Endothelial cell of umbilical vein (primary cell): ENCODE measurements at regions not wholly inside any gene's neighbourhood (a gene's known extent, or its start where the extent isn't known, plus 50 kb on each side); places are given as distances from the start of the nearest gene placed in this dataset.

Source experiments
- BruUV-seq: library from RNA; stranded (reverse); fragments of 400-500 nt; replicated peaks from 2 replicates; lab custom pipeline; 2021; lab: Mats Ljungman, UMichigan
- CTCF ChIA-PET: fragments of 300-600, 350-600 bp; sonication (Branson Sonifier 250); formaldehyde crosslinking; loops from one replicate; lab custom pipeline; 2021; ENCODE audit warnings: antibody characterized with exemption, inconsistent platforms; lab: Charles Lee
- POLR2A ChIA-PET: fragments of 300-600, 350-600 bp; sonication (Branson Sonifier 250); formaldehyde crosslinking; loops from one replicate; lab custom pipeline; 2021; ENCODE audit warnings: antibody characterized with exemption, inconsistent platforms; lab: Charles Lee
- DNase-seq: peaks from one replicate; pipeline ENCODE4 v3.0.0-alpha.2; 2011; ENCODE audit warnings: low read depth, low spot score
- FAIRE-seq: peaks from 2 replicates; lab custom pipeline; 2011; peaks lifted over from hg19 to GRCh38; lab: Jason Lieb, UNC
- H2AFZ ChIP-seq: 2 replicates; pipeline ENCODE4 v1.6.0; 2012; ENCODE audit warnings: low read depth, low read length, control low read depth, inconsistent platforms
- H3K27ac ChIP-seq: 2 replicates; pipeline ENCODE4 v1.5.1; 2011; ENCODE audit warnings: low read depth, mild to moderate bottlenecking, control low read depth, low read length, moderate library complexity; ENCODE audit not compliant: insufficient read depth
- H3K27me3 ChIP-seq, 2 experiments: 2 replicates each; pipeline versions ENCODE4 v1.6.0 to v1.6.1; 2011; ENCODE audit warnings: low read length in 2 of 2, mixed read lengths in 1 of 2; ENCODE audit not compliant: control insufficient read depth in 2 of 2, insufficient read depth in 2 of 2
- H3K36me3 ChIP-seq, 2 experiments: 2 replicates in 1 of 2; 3 replicates in 1 of 2; pipeline ENCODE4 v1.5.1; 2011; ENCODE audit warnings: low read length in 2 of 2, mild to moderate bottlenecking in 1 of 2, moderate library complexity in 1 of 2; ENCODE audit not compliant: control insufficient read depth in 2 of 2, insufficient read depth in 2 of 2; ENCODE audit errors: extremely low read depth in 1 of 2
- H3K4me1 ChIP-seq: 3 replicates; pipeline ENCODE4 v1.5.1; 2011; ENCODE audit warnings: mild to moderate bottlenecking, low read length; ENCODE audit not compliant: control insufficient read depth, insufficient read depth; ENCODE audit errors: extremely low read depth
- H3K4me2 ChIP-seq: 2 replicates; pipeline ENCODE4 v1.6.1; 2011; ENCODE audit warnings: low read length, control low read depth, mixed read lengths; ENCODE audit not compliant: insufficient read depth
- H3K4me3 ChIP-seq, 3 experiments: fragments of 200-600 bp in 1 of 3; sonication (generic), shearing (Covaris generic) in 1 of 3; replicated peaks in 1 of 3; 2 replicates each; pipeline ENCODE4 v1.5.1; 2011 to 2016; ENCODE audit warnings: control low read depth in 3 of 3, low read length in 3 of 3, mild to moderate bottlenecking in 2 of 3, inconsistent platforms in 1 of 3, low read depth in 1 of 3, moderate library complexity in 1 of 3; ENCODE audit not compliant: insufficient read depth in 1 of 3
- H3K79me2 ChIP-seq: 2 replicates; pipeline ENCODE4 v1.6.0; 2012; ENCODE audit warnings: low read length, inconsistent platforms; ENCODE audit not compliant: control insufficient read depth, insufficient read depth
- H3K9ac ChIP-seq: replicated peaks from 2 replicates; pipeline ENCODE3; 2011; ENCODE audit warnings: low read length, control low read depth; ENCODE audit not compliant: insufficient read depth; ENCODE audit errors: extremely low read depth
- H3K9me1 ChIP-seq: replicated peaks from 3 replicates; pipeline ENCODE4 v1.6.0; 2011; ENCODE audit warnings: mild to moderate bottlenecking, low read length; ENCODE audit not compliant: control insufficient read depth, insufficient read depth; ENCODE audit errors: extremely low read depth
- H3K9me3 ChIP-seq: replicated peaks from 2 replicates; pipeline ENCODE4 v1.5.1; 2012; ENCODE audit warnings: low read length, inconsistent platforms; ENCODE audit not compliant: control insufficient read depth, insufficient read depth
- H4K20me1 ChIP-seq: replicated peaks from 2 replicates; pipeline ENCODE3; 2011; ENCODE audit warnings: mild to moderate bottlenecking, low read length; ENCODE audit not compliant: control insufficient read depth, insufficient read depth; ENCODE audit errors: extremely low read depth
- CTCF ChIP-seq, 2 donors: IDR thresholded peaks; 1 replicate in 1 of 2; 2 replicates in 1 of 2; pipeline ENCODE4 v1.5.1; 2011; ENCODE audit warnings: low read length in 2 of 2, mild to moderate bottlenecking in 2 of 2, moderate library complexity in 2 of 2, control low read depth in 1 of 2, inconsistent platforms in 1 of 2, low read depth in 1 of 2; ENCODE audit not compliant: insufficient read depth in 1 of 2; ENCODE audit errors: extremely low read depth in 1 of 2
- EZH2 ChIP-seq: IDR thresholded peaks from 2 replicates; pipeline ENCODE4 v1.6.1; 2012; ENCODE audit warnings: borderline replicate concordance, low read depth, mild to moderate bottlenecking, moderate library complexity, low read length, inconsistent platforms; ENCODE audit not compliant: severe bottlenecking
- FOS ChIP-seq: IDR thresholded peaks from 2 replicates; pipeline ENCODE4 v1.6.1; 2011; ENCODE audit warnings: mild to moderate bottlenecking, low read length, moderate library complexity, borderline replicate concordance; ENCODE audit not compliant: insufficient read depth
- JUN ChIP-seq: IDR thresholded peaks from 2 replicates; pipeline ENCODE4 v1.6.1; 2011; ENCODE audit warnings: borderline replicate concordance, low read depth; ENCODE audit not compliant: insufficient read length, insufficient read depth
- MAX ChIP-seq: IDR thresholded peaks from 2 replicates; pipeline ENCODE4 v1.6.1; 2011; ENCODE audit not compliant: insufficient read depth, insufficient read length
- MYC ChIP-seq: IDR thresholded peaks from one replicate; pipeline ENCODE4 v1.6.1; 2011; ENCODE audit warnings: mild to moderate bottlenecking, low read depth, low read length
- POLR2AphosphoS5 ChIP-seq: IDR thresholded peaks from 2 replicates; pipeline ENCODE4 v1.6.1; 2012; ENCODE audit warnings: low read depth, mild to moderate bottlenecking, control low read depth, low read length, moderate library complexity; ENCODE audit not compliant: insufficient read depth
- dilution Hi-C: fragments of 300-500 bp; cut with MboI; formaldehyde crosslinking; loops from one replicate; pipeline ENCODE4 v1.15.0; 2019; ENCODE audit warnings: low sequenced_read_pairs; ENCODE audit not compliant: extremely low pct_ligation_motif_present
- intact Hi-C: fragments of 100-400 bp; cut with micrococcal nuclease; formaldehyde crosslinking; loops from one replicate; pipeline ENCODE4 v1.10.0; 2022

GRCh38 chr3:96069065-96069464, 745.3 kb upstream of the EPHA6 start:
- Histone ChIP-seq H2AFZ (no peak overlapping the region), H3K4me2 (no peak overlapping the region), H4K20me1 (no peaks in the 10 kb centered on the region), H3K27me3 (no peaks in the 10 kb centered on the region), H3K79me2 (no peaks in the 10 kb centered on the region), H3K27ac (no peak overlapping the region), H3K9me3 (no peaks in the 10 kb centered on the region), H3K4me1 (no peaks in the 10 kb centered on the region), H3K4me3 (no peak overlapping the region), H3K9ac (no peak overlapping the region), H3K9me1 (no peaks in the 10 kb centered on the region), H3K36me3 (no peaks in the 10 kb centered on the region)
- BruUV-seq = no TSS peak
- ChIA-PET POLR2A (no interaction called here), CTCF (no interaction called here)
- intact Hi-C loops = no loop called here
- no peak for TF ChIP-seq JUN
- no peak for TF ChIP-seq MAX
- TF ChIP-seq CTCF (IDR thresholded peaks at IDR 0.05; ENCODE audit: extremely low read depth in 1 of 2, insufficient read depth in 1 of 2, low read depth in 1 of 2, low read length in 2 of 2) = no peak
- TF ChIP-seq POLR2AphosphoS5 = no peak
- TF ChIP-seq MYC = no peak
- no peak for TF ChIP-seq FOS
- no peak for FAIRE-seq
- DNase-seq = no peak
- dilution Hi-C loops = no loop called here

GRCh38 chr3:96070678-96071077, 743.7 kb upstream of the EPHA6 start:
- POLR2A ChIA-PET = no interaction called here
- Histone ChIP-seq H3K4me3 (no peak overlapping the region), H3K9ac (no peak overlapping the region), H3K4me2 (no peak overlapping the region), H3K9me1 (no peaks in the 10 kb centered on the region), H3K36me3 (no peaks in the 10 kb centered on the region), H3K27ac (no peak overlapping the region), H3K4me1 (no peaks in the 10 kb centered on the region), H3K27me3 (no peaks in the 10 kb centered on the region), H4K20me1 (no peaks in the 10 kb centered on the region), H2AFZ (no peak overlapping the region), H3K9me3 (no peaks in the 10 kb centered on the region), H3K79me2 (no peaks in the 10 kb centered on the region)
- BruUV-seq = no TSS peak
- FAIRE-seq (no peak), DNase-seq (no peak)
- CTCF ChIA-PET = no interaction called here
- dilution Hi-C loops = no loop called here
- intact Hi-C loops = no loop called here
- TF ChIP-seq JUN (no peak), FOS (no peak), EZH2 (no peak)
